ENCODE measurements at regions not wholly inside any gene's neighbourhood (a gene's known extent, or its start where the extent isn't known, plus 50 kb on each side); places are given as distances from the start of the nearest gene placed in this dataset.

DNA sequence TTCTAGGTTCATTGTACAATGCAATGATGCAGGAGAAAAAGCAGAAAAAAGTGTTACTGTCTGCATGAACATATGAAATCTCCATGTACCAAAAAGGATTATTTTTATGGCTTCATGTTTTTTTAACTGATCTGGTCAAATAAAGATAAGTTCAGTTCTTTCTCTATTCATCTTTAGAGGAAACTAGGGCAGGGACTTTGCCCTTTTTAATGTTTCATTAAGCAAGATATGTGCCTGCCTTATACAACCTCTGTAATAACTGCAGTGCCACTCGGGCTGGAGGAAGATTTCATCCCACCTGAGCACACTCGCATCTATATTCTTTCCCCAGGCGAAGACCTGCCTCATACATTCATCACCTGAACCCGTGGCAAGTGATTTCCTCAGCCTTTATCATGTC lies 157.9 kb upstream of the DDX18 start:
- DNase-seq = no peak
- intact Hi-C loops (cut with DNase I; ENCODE audit: low total_unique reads) = no loop called here
- Histone ChIP-seq H3K4me3 (no peak overlapping the region), H3K9me3 (no peaks in the 10 kb centered on the region), H3K27me3 (no peaks in the 10 kb centered on the region), H3K27ac (no peak overlapping the region), H3K4me1 (no peaks in the 10 kb centered on the region), H3K36me3 (ENCODE audit: low read depth, missing control alignments) (no peaks in the 10 kb centered on the region)
- TF ChIP-seq, protein P1, sequence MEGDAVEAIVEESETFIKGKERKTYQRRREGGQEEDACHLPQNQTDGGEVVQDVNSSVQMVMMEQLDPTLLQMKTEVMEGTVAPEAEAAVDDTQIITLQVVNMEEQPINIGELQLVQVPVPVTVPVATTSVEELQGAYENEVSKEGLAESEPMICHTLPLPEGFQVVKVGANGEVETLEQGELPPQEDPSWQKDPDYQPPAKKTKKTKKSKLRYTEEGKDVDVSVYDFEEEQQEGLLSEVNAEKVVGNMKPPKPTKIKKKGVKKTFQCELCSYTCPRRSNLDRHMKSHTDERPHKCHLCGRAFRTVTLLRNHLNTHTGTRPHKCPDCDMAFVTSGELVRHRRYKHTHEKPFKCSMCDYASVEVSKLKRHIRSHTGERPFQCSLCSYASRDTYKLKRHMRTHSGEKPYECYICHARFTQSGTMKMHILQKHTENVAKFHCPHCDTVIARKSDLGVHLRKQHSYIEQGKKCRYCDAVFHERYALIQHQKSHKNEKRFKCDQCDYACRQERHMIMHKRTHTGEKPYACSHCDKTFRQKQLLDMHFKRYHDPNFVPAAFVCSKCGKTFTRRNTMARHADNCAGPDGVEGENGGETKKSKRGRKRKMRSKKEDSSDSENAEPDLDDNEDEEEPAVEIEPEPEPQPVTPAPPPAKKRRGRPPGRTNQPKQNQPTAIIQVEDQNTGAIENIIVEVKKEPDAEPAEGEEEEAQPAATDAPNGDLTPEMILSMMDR (IDR thresholded peaks at IDR 0.05) = no peak
- no peak for TF ChIP-seq POLR2A (IDR thresholded peaks at IDR 0.05)
- WGBS, 2 donors = 66 to 73% methylated on average over 4 of the region's 4 CpGs

DNA sequence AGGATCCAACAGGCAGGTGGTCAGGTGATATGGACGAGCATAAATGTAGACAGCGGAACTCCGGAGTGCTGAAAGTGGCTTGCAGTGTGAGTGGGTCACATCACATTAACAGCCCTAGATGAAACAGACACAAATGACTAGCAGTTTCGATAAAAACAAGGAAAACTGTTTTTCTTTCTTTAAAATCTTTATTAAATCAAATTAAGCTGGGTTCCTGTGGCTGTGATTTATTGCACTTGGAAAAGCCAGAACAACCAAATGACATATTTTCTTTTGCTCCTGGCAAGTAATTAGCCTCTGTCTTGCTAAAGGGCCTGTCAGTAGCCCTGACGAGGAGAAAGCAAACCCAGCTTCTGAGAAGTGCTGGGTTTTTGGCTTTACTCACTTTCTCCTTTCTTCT lies 152.9 kb upstream of the DDX18 start:
- Histone ChIP-seq H3K36me3 (ENCODE audit: low read depth, missing control alignments) (no peaks in the 10 kb centered on the region), H3K4me3 (no peak overlapping the region), H3K27me3 (no peaks in the 10 kb centered on the region), H3K4me1 (no peaks in the 10 kb centered on the region), H3K9me3 (no peaks in the 10 kb centered on the region), H3K27ac (no peak overlapping the region)
- 41 to 62% methylated on average over 5 of the region's 5 CpGs for WGBS, 2 donors
- DNase-seq = no peak
- TF ChIP-seq, protein P1 (IDR thresholded peaks at IDR 0.05) = no peak
- TF ChIP-seq POLR2A (IDR thresholded peaks at IDR 0.05) = no peak
- intact Hi-C loops (cut with DNase I; ENCODE audit: low total_unique reads) = no loop called here

DNA sequence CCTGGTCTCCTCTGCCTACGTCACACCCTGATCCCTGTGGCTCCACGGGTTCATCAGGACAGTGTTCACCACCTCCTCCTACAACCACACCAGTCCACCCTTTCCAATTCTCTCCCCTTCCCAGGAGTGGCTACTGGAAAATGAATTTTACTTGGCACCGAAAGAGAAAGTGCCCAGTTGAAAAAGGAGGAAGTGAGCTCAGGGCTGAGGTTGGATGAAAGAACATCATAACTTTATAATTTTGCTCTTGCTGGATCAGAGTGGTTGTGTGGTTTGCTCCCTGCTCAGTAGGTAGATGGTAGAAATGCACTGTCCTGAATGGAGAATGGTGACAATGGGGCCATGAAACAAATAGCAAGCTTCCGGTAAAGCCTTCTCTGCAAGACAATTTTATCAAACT lies 140.3 kb upstream of the DDX18 start:
- no peaks in the 10 kb centered on the region for H3K9me3 ChIP-seq
- no peaks in the 10 kb centered on the region for H3K36me3 ChIP-seq (ENCODE audit: low read depth, missing control alignments)
- WGBS, 2 donors = 83 to 93% methylated on average over 4 of the region's 4 CpGs
- no peak overlapping the region for H3K4me3 ChIP-seq
- no peaks in the 10 kb centered on the region for H3K27me3 ChIP-seq
- intact Hi-C loops (cut with DNase I; ENCODE audit: low total_unique reads) = no loop called here
- TF ChIP-seq, protein P1 (IDR thresholded peaks at IDR 0.05) = no peak
- no peak for TF ChIP-seq POLR2A (IDR thresholded peaks at IDR 0.05)
- H3K4me1 ChIP-seq = no peaks in the 10 kb centered on the region
- no peak overlapping the region for H3K27ac ChIP-seq
- DNase-seq = no peak

DNA sequence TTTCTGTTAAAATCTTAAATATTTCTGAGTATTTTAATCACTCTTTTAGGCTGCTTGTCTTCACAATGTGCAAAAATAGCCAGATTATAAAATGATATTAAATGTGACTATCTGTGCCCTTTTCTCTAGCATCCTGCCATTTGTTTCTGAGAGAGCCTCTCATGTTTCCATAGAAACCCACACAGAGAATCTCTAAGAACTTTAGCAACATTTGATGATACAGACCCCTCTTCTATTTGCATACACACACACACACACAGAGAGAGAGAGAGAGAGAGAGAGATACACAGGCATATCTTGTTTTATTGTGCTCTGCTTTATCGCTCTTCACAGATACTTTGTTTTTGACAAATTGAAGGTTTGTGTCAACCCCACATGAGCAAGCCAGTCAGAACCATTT lies 134.5 kb upstream of the DDX18 start:
- intact Hi-C loops (cut with DNase I; ENCODE audit: low total_unique reads) = no loop called here

DNA sequence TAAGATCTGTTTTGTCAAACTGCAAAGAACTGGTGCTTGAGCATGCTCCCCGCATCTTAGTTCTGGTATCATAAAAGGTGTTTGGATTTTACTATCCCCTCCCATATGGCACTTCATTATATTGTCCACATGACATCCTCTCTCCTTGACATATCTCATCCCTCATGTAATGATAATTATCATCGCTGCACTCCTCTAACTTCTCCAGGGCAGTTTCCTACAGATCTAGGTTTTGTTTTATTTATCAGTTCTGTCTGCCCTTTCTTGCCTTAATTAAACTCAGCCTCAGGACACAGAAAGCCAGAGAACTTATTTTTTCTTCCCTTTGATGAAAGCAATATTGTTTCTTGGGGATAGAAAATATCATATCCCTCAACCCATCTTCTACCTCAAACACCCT lies 129.6 kb upstream of the DDX18 start:
- no peak for DNase-seq
- Histone ChIP-seq H3K4me3 (no peak overlapping the region), H3K36me3 (ENCODE audit: low read depth, missing control alignments) (no peaks in the 10 kb centered on the region), H3K27me3 (no peaks in the 10 kb centered on the region), H3K9me3 (no peaks in the 10 kb centered on the region), H3K4me1 (no peaks in the 10 kb centered on the region), H3K27ac (no peak overlapping the region)
- WGBS, 2 donors = 83 to 89% methylated on average over 2 of the region's 2 CpGs
- no peak for TF ChIP-seq POLR2A (IDR thresholded peaks at IDR 0.05)
- TF ChIP-seq, protein P1 (IDR thresholded peaks at IDR 0.05) = no peak
- intact Hi-C loops (cut with DNase I; ENCODE audit: low total_unique reads) = no loop called here

More for the DNA sequence above, 134.5 kb upstream of the DDX18 start:
- no peak for DNase-seq
- H3K27ac ChIP-seq = no peak overlapping the region
- H3K27me3 ChIP-seq = no peaks in the 10 kb centered on the region
- no peaks in the 10 kb centered on the region for H3K4me1 ChIP-seq
- 78 to 86% methylated on average over 1 of the region's 1 CpG for WGBS, 2 donors
- H3K9me3 ChIP-seq = no peaks in the 10 kb centered on the region
- no peak for TF ChIP-seq POLR2A (IDR thresholded peaks at IDR 0.05)
- TF ChIP-seq, protein P1 (IDR thresholded peaks at IDR 0.05) = no peak
- no peak overlapping the region for H3K4me3 ChIP-seq
- H3K36me3 ChIP-seq (ENCODE audit: low read depth, missing control alignments) = no peaks in the 10 kb centered on the region
